ENCODE measurements at regions not wholly inside any gene's neighbourhood (a gene's known extent, or its start where the extent isn't known, plus 50 kb on each side); places are given as distances from the start of the nearest gene placed in this dataset.

DNA sequence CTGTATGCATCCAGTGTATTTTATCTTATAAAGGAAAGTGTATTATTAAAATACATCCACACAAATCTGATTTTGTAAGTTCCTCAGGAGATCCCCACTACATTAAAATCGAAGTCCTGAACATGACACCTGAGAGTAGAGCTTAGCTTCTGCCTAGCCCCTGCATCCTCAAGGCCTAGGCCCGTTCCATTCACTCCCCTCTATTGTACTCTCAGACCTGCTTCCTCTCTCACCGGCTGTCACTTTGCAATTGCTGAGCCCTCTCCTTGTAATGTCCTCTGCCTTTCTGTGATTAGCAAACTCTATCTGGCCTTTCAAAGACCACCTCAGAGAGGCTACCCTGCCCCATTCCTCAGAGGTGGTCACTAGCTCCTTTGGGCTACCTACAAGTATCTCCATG, 160.8 kb downstream of the FTCDNL1 start:
- no peaks in the 10 kb centered on the region for H3K27me3 ChIP-seq (ENCODE audit: insufficient read depth)
- POLR2A ChIA-PET, result no interaction called here
- no peak overlapping the region for H3K4me3 ChIP-seq (ENCODE audit: low read depth in 2 of 2, low read length in 1 of 2)
- H3K9me3 ChIP-seq, result no peaks in the 10 kb centered on the region
- no peaks in the 10 kb centered on the region for H4K20me1 ChIP-seq (ENCODE audit: insufficient read depth)
- H3K4me2 ChIP-seq, result no peak overlapping the region
- H3K27ac ChIP-seq (ENCODE audit: low read depth in 2 of 2, low read length in 1 of 2), result no peak overlapping the region
- no peak for DNase-seq
- no peak overlapping the region for H3K9ac ChIP-seq
- H2AFZ ChIP-seq (ENCODE audit: low read depth), result no peak overlapping the region
- WGBS (ENCODE audit: low lambda C conversion rate), result 33% methylated on average over 3 of the region's 3 CpGs
- H3K79me2 ChIP-seq (ENCODE audit: insufficient read depth), result no peaks in the 10 kb centered on the region
- H3K4me1 ChIP-seq (ENCODE audit: control insufficient read depth in 1 of 2, insufficient read depth in 2 of 2, low read depth in 1 of 2, low read length in 1 of 2), result no peaks in the 10 kb centered on the region
- H3K9me2 ChIP-seq, result no peaks in the 10 kb centered on the region
- CTCF ChIA-PET, result interaction anchor here (3.1 kb wide), 1 partner anchor 50 kb away, joined by 11 read pairs; no protein-coding TSS in a partner anchor
- TF ChIP-seq PBX3 (IDR thresholded peaks at IDR 0.05), result no peak
- no peak for TF ChIP-seq ELF1 (IDR thresholded peaks at IDR 0.05)
- TF ChIP-seq EZH2phosphoT487 (IDR thresholded peaks at IDR 0.05; ENCODE audit: borderline replicate concordance, low read depth), result no peak
- no peak for TF ChIP-seq GABPA (IDR thresholded peaks at IDR 0.05; ENCODE audit: low read depth)
- no peak for TF ChIP-seq JUND (IDR thresholded peaks at IDR 0.05)
- TF ChIP-seq IRF3 (IDR thresholded peaks at IDR 0.05; ENCODE audit: low read depth, low read length), result no peak
- no peak for TF ChIP-seq EP300 (IDR thresholded peaks at IDR 0.05; ENCODE audit: borderline replicate concordance in 1 of 2, low read depth in 1 of 2, low read length in 1 of 2)
- no peaks in the 10 kb centered on the region for H3K36me3 ChIP-seq (replicated peaks in 1 of 2; ENCODE audit: control insufficient read depth in 1 of 2, insufficient read depth in 2 of 2, low read length in 1 of 2)
- H3F3A ChIP-seq (replicated peaks; ENCODE audit: insufficient read depth), result no peaks in the 10 kb centered on the region

DNA sequence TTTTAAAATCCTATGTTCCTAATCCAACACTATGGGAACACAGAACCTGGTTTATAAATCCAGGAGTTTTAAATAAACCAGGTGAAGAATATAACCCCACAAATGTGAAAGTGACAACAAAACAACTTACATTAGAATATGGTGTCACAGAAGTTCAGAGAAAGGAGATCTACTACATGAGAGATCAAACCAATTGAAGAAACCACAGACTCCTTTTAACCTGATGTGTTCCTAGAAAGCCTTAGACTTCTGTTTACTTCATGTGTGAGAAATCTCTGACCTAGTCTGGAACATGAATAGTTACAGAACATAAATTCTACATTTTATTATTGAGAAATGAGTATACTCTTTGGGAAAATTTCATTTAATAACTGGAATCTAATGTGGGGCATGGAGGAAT, 165.3 kb downstream of the FTCDNL1 start:
- Histone ChIP-seq H3K4me2 (no peak overlapping the region), H3K4me3 (ENCODE audit: low read depth in 2 of 2, low read length in 1 of 2) (no peak overlapping the region), H3K9me2 (no peaks in the 10 kb centered on the region), H3K27me3 (ENCODE audit: insufficient read depth) (no peaks in the 10 kb centered on the region), H2AFZ (ENCODE audit: low read depth) (no peak overlapping the region), H4K20me1 (ENCODE audit: insufficient read depth) (no peaks in the 10 kb centered on the region), H3K4me1 (ENCODE audit: control insufficient read depth in 1 of 2, insufficient read depth in 2 of 2, low read depth in 1 of 2, low read length in 1 of 2) (no peaks in the 10 kb centered on the region), H3K79me2 (ENCODE audit: insufficient read depth) (no peaks in the 10 kb centered on the region), H3K36me3 (replicated peaks in 1 of 2; ENCODE audit: control insufficient read depth in 1 of 2, insufficient read depth in 2 of 2, low read length in 1 of 2) (no peaks in the 10 kb centered on the region), H3F3A (replicated peaks; ENCODE audit: insufficient read depth) (no peaks in the 10 kb centered on the region), H3K9ac (no peak overlapping the region), H3K9me3 (no peaks in the 10 kb centered on the region), H3K27ac (ENCODE audit: low read depth in 2 of 2, low read length in 1 of 2) (no peak overlapping the region)
- ChIA-PET POLR2A (no interaction called here), CTCF (no interaction called here)
- no peak for DNase-seq
- TF ChIP-seq FOXJ3 (CRISPR knock-in tag; IDR thresholded peaks at IDR 0.05), result no peak
- TF ChIP-seq MXI1 (IDR thresholded peaks at IDR 0.05; ENCODE audit: low read depth, low read length), result no peak
- TF ChIP-seq TAF1 (IDR thresholded peaks at IDR 0.05; ENCODE audit: borderline replicate concordance, low read depth, low read length), result no peak
- no peak for TF ChIP-seq PBX3 (IDR thresholded peaks at IDR 0.05)

Data from SK-N-SH (cell line).